ENCODE measurements at regions not wholly inside any gene's neighbourhood (a gene's known extent, or its start where the extent isn't known, plus 50 kb on each side); places are given as distances from the start of the nearest gene placed in this dataset.

- peak; percentile 87 for DNase-seq (ENCODE audit: low read depth)
These were observed 53.7 kb upstream of the TMX4 start for GRCh38 chr20:8073024-8073832.

DNA sequence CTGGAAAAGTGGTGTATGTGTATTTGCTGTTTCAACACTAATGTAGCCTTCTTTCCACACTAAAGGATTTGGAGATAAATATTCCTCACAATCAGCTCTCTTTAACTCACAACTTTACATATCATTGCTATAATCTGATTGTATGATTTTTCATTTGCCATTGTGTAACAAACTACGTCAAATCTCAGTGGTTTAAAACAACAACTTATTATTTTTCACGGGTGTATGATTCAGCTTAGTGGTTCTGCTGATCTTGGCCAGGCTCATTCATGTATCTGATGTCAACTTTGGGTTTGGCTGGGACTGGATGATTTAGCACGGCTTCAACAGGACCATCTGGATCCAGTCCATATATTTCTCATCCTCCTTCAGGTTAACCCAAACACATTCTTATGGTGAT lies 55.4 kb upstream of the TMX4 start:
- DNase-seq (ENCODE audit: low read depth) = no peak

DNA sequence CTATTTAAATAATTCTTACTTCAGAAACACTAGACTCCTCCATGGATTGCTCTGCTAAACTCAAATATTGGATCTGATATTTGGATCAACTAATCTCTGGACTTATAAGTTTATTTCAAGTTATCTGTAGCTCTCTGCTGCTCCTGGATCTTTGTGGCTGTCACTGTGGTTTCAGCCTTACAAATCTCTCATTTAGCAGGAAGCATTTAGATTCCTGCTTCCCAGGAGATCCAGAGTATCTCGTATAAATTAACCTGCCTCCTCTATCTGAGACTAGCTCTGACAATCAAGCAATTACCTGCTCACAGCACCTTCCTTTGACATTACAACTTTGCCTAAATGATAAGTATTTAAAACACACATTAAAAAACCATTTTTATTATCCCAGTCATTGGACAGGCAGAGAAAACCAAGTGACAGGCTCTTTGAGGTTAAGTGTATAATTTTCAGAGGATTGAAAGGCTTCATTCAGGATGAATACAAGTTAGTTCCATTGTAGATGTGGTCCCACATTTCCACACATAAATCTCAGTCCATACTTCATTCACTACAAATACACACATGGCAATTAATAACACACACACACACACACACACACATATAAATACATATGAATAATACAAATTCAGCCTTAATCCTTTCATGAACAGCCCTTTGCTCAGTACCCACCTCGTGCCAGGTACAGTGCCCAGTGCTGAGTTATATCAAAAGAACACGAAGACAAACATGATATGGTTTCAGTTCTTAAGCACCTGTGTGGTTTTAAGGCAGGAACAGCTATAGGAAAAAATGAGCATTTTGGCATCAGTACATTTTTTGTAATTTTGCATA lies 55.5 kb upstream of the PLCB1 start:
- DNase-seq (ENCODE audit: low read depth) = no peak

DNA sequence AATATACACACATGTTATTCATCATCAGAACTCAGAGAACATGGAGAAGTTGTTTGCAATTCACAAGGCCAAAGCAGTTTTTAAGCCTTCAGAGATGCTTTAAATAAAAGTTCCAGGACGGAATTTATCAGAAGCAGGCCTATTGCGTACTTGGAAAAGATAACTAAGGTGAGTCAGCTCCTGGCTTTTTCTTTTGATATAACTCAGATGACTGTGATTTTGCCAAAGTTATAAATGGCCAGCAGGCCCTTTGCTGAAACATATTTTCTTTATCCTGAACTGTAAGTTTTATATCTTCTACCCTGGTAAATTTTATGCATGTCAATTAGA lies 55.0 kb upstream of the PLCB1 start:
- DNase-seq (ENCODE audit: low read depth) = no peak

- DNase-seq (ENCODE audit: low read depth) = no peak
These were observed 53.5 kb upstream of the PLCB1 start for GRCh38 chr20:8078528-8078914.

- DNase-seq (ENCODE audit: low read depth) = no peak
These were observed 52.1 kb upstream of the PLCB1 start for GRCh38 chr20:8079976-8080375.

GRCh38 chr20:8082025-8082424 lies 50.0 kb upstream of the PLCB1 start:
- no peak for DNase-seq (ENCODE audit: low read depth)
